Hematopoietic multipotent progenitor cell treated with erythropoietin and hydrocortisone succinate and interleukin-3 and kit ligand, for 4 days (in vitro differentiated cells): ENCODE measurements at regions not wholly inside any gene's neighbourhood (a gene's known extent, or its start where the extent isn't known, plus 50 kb on each side); places are given as distances from the start of the nearest gene placed in this dataset.

Experiments used
- DNase-seq: peaks from one replicate; pipeline ENCODE4 v3.0.0-alpha.2; 2015

- DNase-seq, result no peak
Measured at GRCh38 chr11:97336064-97336463, 946.3 kb downstream of the JRKL start.

- no peak for DNase-seq
Measured at GRCh38 chr11:97345032-97345431, 955.2 kb downstream of the JRKL start.

- DNase-seq, result no peak
Measured at GRCh38 chr11:97349201-97349600, 959.4 kb downstream of the JRKL start.

GRCh38 chr11:97351939-97352338 is 962.1 kb downstream of the JRKL start:
- no peak for DNase-seq

- no peak for DNase-seq
Measured at GRCh38 chr11:97354026-97354425, 964.2 kb downstream of the JRKL start.

GRCh38 chr11:97354576-97354975 is 964.8 kb downstream of the JRKL start:
- no peak for DNase-seq

- DNase-seq, result no peak
Measured at GRCh38 chr11:97355230-97355629, 965.4 kb downstream of the JRKL start.

GRCh38 chr11:97356144-97356543 is 966.3 kb downstream of the JRKL start:
- DNase-seq, result no peak

- no peak for DNase-seq
Measured at GRCh38 chr11:97359016-97359415, 969.2 kb downstream of the JRKL start.

GRCh38 chr11:97361812-97362378 is 972.1 kb downstream of the JRKL start:
- no peak for DNase-seq

GRCh38 chr11:97363331-97363730 is 973.5 kb downstream of the JRKL start:
- DNase-seq, result no peak

- no peak for DNase-seq
Measured at GRCh38 chr11:97364047-97364446, 974.2 kb downstream of the JRKL start.

GRCh38 chr11:97367406-97368083 is 977.7 kb downstream of the JRKL start:
- DNase-seq, result no peak

GRCh38 chr11:97389270-97389669 is 999.5 kb downstream of the JRKL start:
- DNase-seq, result no peak

GRCh38 chr11:97398246-97398645 is 1008.4 kb downstream of the JRKL start:
- DNase-seq, result no peak

GRCh38 chr11:97409141-97409540 is 1019.3 kb downstream of the JRKL start:
- no peak for DNase-seq

- no peak for DNase-seq
Measured at GRCh38 chr11:97414801-97415200, 1025.0 kb downstream of the JRKL start.

- DNase-seq, result no peak
Measured at GRCh38 chr11:97419729-97420128, 1029.9 kb downstream of the JRKL start.

GRCh38 chr11:97428247-97428790 is 1038.5 kb downstream of the JRKL start:
- DNase-seq, result no peak

- peak; percentile 1 for DNase-seq
Measured at GRCh38 chr11:97430877-97431276, 1041.1 kb downstream of the JRKL start.

GRCh38 chr11:97432926-97433325 is 1043.1 kb downstream of the JRKL start:
- no peak for DNase-seq

- no peak for DNase-seq
Measured at GRCh38 chr11:97445561-97445960, 1055.7 kb downstream of the JRKL start.

- DNase-seq, result no peak
Measured at GRCh38 chr11:97451441-97451840, 1061.6 kb downstream of the JRKL start.

- peak; percentile 30 for DNase-seq
Measured at GRCh38 chr11:97454988-97455387, 1065.2 kb downstream of the JRKL start.

GRCh38 chr11:97460091-97460490 is 1070.3 kb downstream of the JRKL start:
- DNase-seq, result peak; percentile 4
